ENCODE measurements at regions not wholly inside any gene's neighbourhood (a gene's known extent, or its start where the extent isn't known, plus 50 kb on each side); places are given as distances from the start of the nearest gene placed in this dataset.
"Not testable (repeated sequence)": the region's sequence is repeated elsewhere in the genome, so short reads cannot be mapped to it uniquely, and the experiment has no call there.

- DNase-seq (no peak), ATAC-seq (ENCODE audit: poor library complexity) (no peak)
- CTCF ChIA-PET, result no interaction called here
- Mint-ChIP-seq H3K27ac (no peak overlapping the region), H3K36me3 (ENCODE audit: low read depth) (no peaks in the 10 kb centered on the region), H3K4me1 (ENCODE audit: low read depth) (no peaks in the 10 kb centered on the region), H3K27me3 (no peaks in the 10 kb centered on the region), H3K4me3 (no peak overlapping the region), H3K9me3 (peaks cover 2% of the 10 kb centered on the region)
- Histone ChIP-seq H3K27ac (ENCODE audit: low read depth in 1 of 2, low read length in 2 of 2) (no peak overlapping the region), H3K9me3 (ENCODE audit: control insufficient read depth in 1 of 2, insufficient read depth in 1 of 2, low read length in 2 of 2) (peaks cover 0 to 21% of the 10 kb centered on the region in 2 experiments), H3K27me3 (ENCODE audit: control insufficient read depth in 1 of 2, insufficient read depth in 2 of 2, low read length in 2 of 2) (no peaks in the 10 kb centered on the region), H3K4me1 (ENCODE audit: insufficient read depth, low read length) (no peaks in the 10 kb centered on the region), H3K36me3 (ENCODE audit: insufficient read depth, low read length) (no peaks in the 10 kb centered on the region), H3K4me3 (ENCODE audit: low read length) (no peak overlapping the region)
- POLR2A ChIA-PET, result no interaction called here
- TF ChIP-seq CTCF (IDR thresholded peaks at IDR 0.05), result no peak
- intact Hi-C loops (cut with DNase I, micrococcal nuclease), result no loop called here
These were observed 75.7 kb upstream of the LRPAP1 start for GRCh38 chr4:3607690-3608552.

GRCh38 chr4:3606850-3607249 lies 74.6 kb upstream of the LRPAP1 start:
- DNase-seq; CTCF ChIA-PET; intact Hi-C loops (cut with DNase I, micrococcal nuclease); H3K27me3 ChIP-seq (ENCODE audit: control insufficient read depth in 1 of 2, insufficient read depth in 2 of 2, low read length in 2 of 2); H3K27ac ChIP-seq (ENCODE audit: low read depth in 1 of 2, low read length in 2 of 2); H3K9me3 Mint-ChIP-seq; ATAC-seq (ENCODE audit: poor library complexity); H3K4me3 Mint-ChIP-seq; H3K4me3 ChIP-seq (ENCODE audit: low read length); H3K36me3 Mint-ChIP-seq (ENCODE audit: low read depth); POLR2A ChIA-PET; H3K4me1 ChIP-seq (ENCODE audit: insufficient read depth, low read length); H3K36me3 ChIP-seq (ENCODE audit: insufficient read depth, low read length); H3K27ac Mint-ChIP-seq; H3K27me3 Mint-ChIP-seq; H3K4me1 Mint-ChIP-seq (ENCODE audit: low read depth): not testable (repeated sequence)
- peaks cover 0 to 25% of the 10 kb centered on the region in 2 experiments for H3K9me3 ChIP-seq (ENCODE audit: control insufficient read depth in 1 of 2, insufficient read depth in 1 of 2, low read length in 2 of 2)

GRCh38 chr4:3606271-3606670 lies 74.0 kb upstream of the LRPAP1 start:
- peaks cover 0 to 25% of the 10 kb centered on the region in 2 experiments for H3K9me3 ChIP-seq (ENCODE audit: control insufficient read depth in 1 of 2, insufficient read depth in 1 of 2, low read length in 2 of 2)
- H3K4me1 ChIP-seq (ENCODE audit: insufficient read depth, low read length); H3K36me3 ChIP-seq (ENCODE audit: insufficient read depth, low read length); H3K27me3 ChIP-seq (ENCODE audit: control insufficient read depth in 1 of 2, insufficient read depth in 2 of 2, low read length in 2 of 2); H3K4me3 ChIP-seq (ENCODE audit: low read length); H3K9me3 Mint-ChIP-seq; H3K27me3 Mint-ChIP-seq; DNase-seq; H3K4me1 Mint-ChIP-seq (ENCODE audit: low read depth); CTCF ChIA-PET; intact Hi-C loops (cut with DNase I, micrococcal nuclease); POLR2A ChIA-PET; ATAC-seq (ENCODE audit: poor library complexity); H3K27ac Mint-ChIP-seq; H3K4me3 Mint-ChIP-seq; H3K36me3 Mint-ChIP-seq (ENCODE audit: low read depth); H3K27ac ChIP-seq (ENCODE audit: low read depth in 1 of 2, low read length in 2 of 2): not testable (repeated sequence)

GRCh38 chr4:3605491-3605890 lies 73.3 kb upstream of the LRPAP1 start:
- Mint-ChIP-seq H3K4me3 (no peak overlapping the region), H3K27me3 (no peaks in the 10 kb centered on the region), H3K36me3 (ENCODE audit: low read depth) (no peaks in the 10 kb centered on the region), H3K4me1 (ENCODE audit: low read depth) (no peaks in the 10 kb centered on the region), H3K9me3 (peaks cover 2% of the 10 kb centered on the region), H3K27ac (no peak overlapping the region)
- no peak for DNase-seq
- POLR2A ChIA-PET, result no interaction called here
- Histone ChIP-seq H3K27ac (ENCODE audit: low read depth in 1 of 2, low read length in 2 of 2) (no peak overlapping the region), H3K4me1 (ENCODE audit: insufficient read depth, low read length) (no peaks in the 10 kb centered on the region), H3K9me3 (ENCODE audit: control insufficient read depth in 1 of 2, insufficient read depth in 1 of 2, low read length in 2 of 2) (peaks cover 0 to 26% of the 10 kb centered on the region in 2 experiments), H3K27me3 (ENCODE audit: control insufficient read depth in 1 of 2, insufficient read depth in 2 of 2, low read length in 2 of 2) (no peaks in the 10 kb centered on the region), H3K4me3 (ENCODE audit: low read length) (no peak overlapping the region), H3K36me3 (ENCODE audit: insufficient read depth, low read length) (no peaks in the 10 kb centered on the region)
- no peak for TF ChIP-seq CTCF (IDR thresholded peaks at IDR 0.05)
- ATAC-seq (ENCODE audit: poor library complexity), result no peak
- intact Hi-C loops (cut with DNase I, micrococcal nuclease), result no loop called here
- CTCF ChIA-PET, result no interaction called here

GRCh38 chr4:3602886-3603645 lies 70.8 kb upstream of the LRPAP1 start:
- H3K4me1 Mint-ChIP-seq (ENCODE audit: low read depth); ATAC-seq (ENCODE audit: poor library complexity); CTCF ChIA-PET; H3K36me3 ChIP-seq (ENCODE audit: insufficient read depth, low read length); H3K4me3 Mint-ChIP-seq; DNase-seq; intact Hi-C loops (cut with DNase I, micrococcal nuclease); H3K4me1 ChIP-seq (ENCODE audit: insufficient read depth, low read length); H3K27me3 Mint-ChIP-seq; H3K27me3 ChIP-seq (ENCODE audit: control insufficient read depth in 1 of 2, insufficient read depth in 2 of 2, low read length in 2 of 2); H3K36me3 Mint-ChIP-seq (ENCODE audit: low read depth); H3K27ac ChIP-seq (ENCODE audit: low read depth in 1 of 2, low read length in 2 of 2); POLR2A ChIA-PET; H3K4me3 ChIP-seq (ENCODE audit: low read length); H3K27ac Mint-ChIP-seq; H3K9me3 Mint-ChIP-seq: not testable (repeated sequence)
- H3K9me3 ChIP-seq (ENCODE audit: control insufficient read depth in 1 of 2, insufficient read depth in 1 of 2, low read length in 2 of 2), result peaks cover 0 to 31% of the 10 kb centered on the region in 2 experiments
